SK-N-SH (cell line): ENCODE measurements at regions not wholly inside any gene's neighbourhood (a gene's known extent, or its start where the extent isn't known, plus 50 kb on each side); places are given as distances from the start of the nearest gene placed in this dataset.

Experiments used
- CTCF ChIA-PET: fragments of 300-600, 350-600 bp; formaldehyde crosslinking; extraction: SDS; loops from one replicate; lab custom pipeline; 2021; lab: Yijun Ruan, JAX
- POLR2A ChIA-PET: fragments of 350-600 bp; sonication (Branson Sonifier 250); formaldehyde crosslinking; extraction: SDS; loops from one replicate; lab custom pipeline; 2020; ENCODE audit warnings: antibody characterized with exemption, inconsistent platforms; lab: Yijun Ruan, JAX
- DNase-seq: peaks from one replicate; pipeline ENCODE4 v3.0.0; 2012
- H2AFZ ChIP-seq: fragments of 200-600 bp; sonication (generic); 2 replicates; pipeline ENCODE4 v1.8.1; 2016; ENCODE audit warnings: antibody characterized with exemption, mild to moderate bottlenecking, low read depth
- H3F3A ChIP-seq: fragments of 200-600 bp; sonication (generic); replicated peaks from 2 replicates; pipeline ENCODE3; 2016; ENCODE audit warnings: antibody characterized with exemption, mild to moderate bottlenecking; ENCODE audit not compliant: insufficient read depth
- H3K27ac ChIP-seq, 2 experiments: fragments of 200-500 bp in 1 of 2; fragments of 200-600 bp in 1 of 2; sonication (Bioruptor generic) in 1 of 2; sonication (generic), shearing (Covaris generic) in 1 of 2; 2 replicates each; pipeline versions ENCODE4 v1.5.1 to v1.6.1; 2014 to 2016; ENCODE audit warnings: low read depth in 2 of 2, inconsistent platforms in 1 of 2, low read length in 1 of 2, mild to moderate bottlenecking in 1 of 2, mixed read lengths in 1 of 2
- H3K27me3 ChIP-seq: fragments of 200-600 bp; sonication (generic), shearing (Covaris generic); 2 replicates; pipeline ENCODE4 v1.6.1; 2016; ENCODE audit warnings: mixed run types; ENCODE audit not compliant: insufficient read depth
- H3K36me3 ChIP-seq, 2 experiments: fragments of 200-500 bp in 1 of 2; fragments of 200-600 bp in 1 of 2; sonication (Bioruptor generic) in 1 of 2; sonication (generic) in 1 of 2; replicated peaks in 1 of 2; 2 replicates each; pipeline versions ENCODE3 to v1.5.1; 2014 to 2016; ENCODE audit warnings: low read length in 1 of 2, mild to moderate bottlenecking in 1 of 2; ENCODE audit not compliant: insufficient read depth in 2 of 2, control insufficient read depth in 1 of 2
- H3K4me1 ChIP-seq, 2 experiments: fragments of 200-500 bp in 1 of 2; fragments of 200-600 bp in 1 of 2; sonication (Bioruptor generic) in 1 of 2; sonication (generic), shearing (Covaris generic) in 1 of 2; 2 replicates each; pipeline versions ENCODE4 v1.5.1 to v1.6.1; 2014 to 2016; ENCODE audit warnings: low read depth in 1 of 2, low read length in 1 of 2, mixed run types in 1 of 2; ENCODE audit not compliant: insufficient read depth in 2 of 2, control insufficient read depth in 1 of 2
- H3K4me2 ChIP-seq: fragments of 200-600 bp; sonication (generic), shearing (Covaris generic); 2 replicates; pipeline ENCODE4 v1.6.1; 2017; ENCODE audit warnings: mixed run types
- H3K4me3 ChIP-seq, 2 experiments: fragments of 200-500 bp in 1 of 2; fragments of 200-600 bp in 1 of 2; sonication (Bioruptor generic) in 1 of 2; sonication (generic), shearing (Covaris generic) in 1 of 2; 2 replicates each; pipeline versions ENCODE4 v1.5.1 to v1.8.1; 2014 to 2016; ENCODE audit warnings: low read depth in 2 of 2, inconsistent platforms in 1 of 2, low read length in 1 of 2, mild to moderate bottlenecking in 1 of 2, mixed read lengths in 1 of 2, moderate library complexity in 1 of 2
- H3K79me2 ChIP-seq: fragments of 200-600 bp; sonication (generic); 2 replicates; pipeline ENCODE4 v1.8.1; 2017; ENCODE audit warnings: mild to moderate bottlenecking; ENCODE audit not compliant: insufficient read depth
- H3K9ac ChIP-seq: fragments of 200-600 bp; sonication (generic); 2 replicates; pipeline ENCODE4 v1.6.1; 2017; ENCODE audit warnings: mixed run types
- H3K9me2 ChIP-seq: fragments of 200-600 bp; sonication (generic); 2 replicates; pipeline ENCODE4 v1.6.1; 2017; ENCODE audit warnings: mixed run types
- H3K9me3 ChIP-seq: fragments of 200-600 bp; sonication (generic); 2 replicates; pipeline ENCODE4 v1.6.1; 2017; ENCODE audit warnings: mixed run types, mild to moderate bottlenecking, moderate library complexity
- H4K20me1 ChIP-seq: fragments of 200-600 bp; sonication (generic); 2 replicates; pipeline ENCODE4 v1.6.1; 2017; ENCODE audit warnings: mild to moderate bottlenecking, mixed run types; ENCODE audit not compliant: insufficient read depth
- GATA2 ChIP-seq: sonication (generic); formaldehyde crosslinking; IDR thresholded peaks from 2 replicates; pipeline ENCODE4 v1.5.0; 2020; ENCODE audit warnings: mild to moderate bottlenecking, missing genetic modification reagents
- IRF3 ChIP-seq: fragments of 150-350 bp; IDR thresholded peaks from 2 replicates; pipeline ENCODE4 v1.6.1; 2016; ENCODE audit warnings: mild to moderate bottlenecking, low read depth, low read length
- ZBTB33 ChIP-seq: IDR thresholded peaks from 2 replicates; pipeline ENCODE4 v1.4.0; 2012; ENCODE audit warnings: low read depth, borderline replicate concordance
- WGBS: methylation state at CpG from one replicate; pipeline ENCODE4 v1.1.6; 2017; ENCODE audit warnings: low lambda C conversion rate; 5-methylcytosine and 5-hydroxymethylcytosine counted together
- TF ChIP-seq, protein P1 (sequence below): IDR thresholded peaks from 2 replicates; pipeline ENCODE4 v1.4.0; 2012; ENCODE audit warnings: low read depth
- TF ChIP-seq, protein P2 (sequence below): fragments of 150-350 bp; IDR thresholded peaks from 2 replicates; pipeline ENCODE4 v1.6.1; 2017; ENCODE audit warnings: antibody characterized with exemption, low read length, low read depth, borderline replicate concordance
- TF ChIP-seq, protein P3 (sequence below): IDR thresholded peaks from 2 replicates; pipeline ENCODE4 v1.4.0; 2012; ENCODE audit warnings: low read depth, borderline replicate concordance

DNA sequence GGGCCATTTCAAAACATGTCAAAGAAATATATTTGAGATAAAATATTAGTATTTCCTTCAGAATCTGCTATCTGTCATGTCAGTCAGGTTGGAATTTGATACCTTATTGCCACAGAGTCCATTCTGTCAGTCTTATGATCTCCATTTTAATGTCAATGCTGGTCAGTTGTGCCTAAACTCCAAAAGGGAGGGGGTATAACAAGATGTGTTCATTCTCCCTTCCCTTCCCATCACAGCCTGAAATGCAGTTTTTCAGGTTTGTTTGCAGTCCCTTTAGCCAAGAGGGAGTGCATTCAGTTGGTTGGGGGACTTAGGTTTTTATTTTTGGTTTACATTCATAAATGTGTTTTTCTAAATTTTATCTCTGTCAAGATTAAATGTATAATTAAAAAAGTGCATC, 59.8 kb upstream of the INHBA start:
- no peaks in the 10 kb centered on the region for H3K79me2 ChIP-seq
- ChIA-PET CTCF (no interaction called here), POLR2A (no interaction called here)
- no peak overlapping the region for H3K4me3 ChIP-seq
- TF ChIP-seq, protein P1, sequence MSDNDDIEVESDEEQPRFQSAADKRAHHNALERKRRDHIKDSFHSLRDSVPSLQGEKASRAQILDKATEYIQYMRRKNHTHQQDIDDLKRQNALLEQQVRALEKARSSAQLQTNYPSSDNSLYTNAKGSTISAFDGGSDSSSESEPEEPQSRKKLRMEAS: no peak
- no peak overlapping the region for H3K27ac ChIP-seq
- peaks cover 5% of the 10 kb centered on the region; the same call in 1 of the 2 replicates for H3K9me3 ChIP-seq
- H4K20me1 ChIP-seq: no peaks in the 10 kb centered on the region
- DNase-seq: no peak
- no peaks in the 10 kb centered on the region for H3K36me3 ChIP-seq
- no peaks in the 10 kb centered on the region for H3K27me3 ChIP-seq
- no peaks in the 10 kb centered on the region for H3K4me1 ChIP-seq
- H3K9ac ChIP-seq: no peak overlapping the region
- no peaks in the 10 kb centered on the region for H3F3A ChIP-seq
- no peak overlapping the region for H2AFZ ChIP-seq
- H3K4me2 ChIP-seq: no peak overlapping the region
- no peaks in the 10 kb centered on the region for H3K9me2 ChIP-seq

- TF ChIP-seq GATA2: no peak
- TF ChIP-seq, protein P1: no peak
- TF ChIP-seq, protein P2, sequence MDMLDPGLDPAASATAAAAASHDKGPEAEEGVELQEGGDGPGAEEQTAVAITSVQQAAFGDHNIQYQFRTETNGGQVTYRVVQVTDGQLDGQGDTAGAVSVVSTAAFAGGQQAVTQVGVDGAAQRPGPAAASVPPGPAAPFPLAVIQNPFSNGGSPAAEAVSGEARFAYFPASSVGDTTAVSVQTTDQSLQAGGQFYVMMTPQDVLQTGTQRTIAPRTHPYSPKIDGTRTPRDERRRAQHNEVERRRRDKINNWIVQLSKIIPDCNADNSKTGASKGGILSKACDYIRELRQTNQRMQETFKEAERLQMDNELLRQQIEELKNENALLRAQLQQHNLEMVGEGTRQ: no peak
- TF ChIP-seq ZBTB33: no peak
- TF ChIP-seq, protein P3, sequence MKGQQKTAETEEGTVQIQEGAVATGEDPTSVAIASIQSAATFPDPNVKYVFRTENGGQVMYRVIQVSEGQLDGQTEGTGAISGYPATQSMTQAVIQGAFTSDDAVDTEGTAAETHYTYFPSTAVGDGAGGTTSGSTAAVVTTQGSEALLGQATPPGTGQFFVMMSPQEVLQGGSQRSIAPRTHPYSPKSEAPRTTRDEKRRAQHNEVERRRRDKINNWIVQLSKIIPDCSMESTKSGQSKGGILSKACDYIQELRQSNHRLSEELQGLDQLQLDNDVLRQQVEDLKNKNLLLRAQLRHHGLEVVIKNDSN: no peak
- no peak for TF ChIP-seq IRF3
- CTCF ChIA-PET: interaction anchor here (1.0 kb wide), 1 partner anchor 217 kb away, joined by 3 read pairs; no protein-coding TSS in a partner anchor
Observed at GRCh38 chr7:41760293-41760692, 57.4 kb upstream of the INHBA start.

More at GRCh38 chr7:41760293-41760692, 57.4 kb upstream of the INHBA start:
- H3K36me3 ChIP-seq: no peaks in the 10 kb centered on the region
- no peaks in the 10 kb centered on the region for H4K20me1 ChIP-seq
- H3K9me3 ChIP-seq: peaks cover 29% of the 10 kb centered on the region
- POLR2A ChIA-PET: no interaction called here
- H3K4me2 ChIP-seq: no peak overlapping the region
- 29% methylated on average over 1 of the region's 1 CpG for WGBS
- H3K27ac ChIP-seq: no peak overlapping the region
- no peaks in the 10 kb centered on the region for H3K4me1 ChIP-seq
- H3K27me3 ChIP-seq: no peaks in the 10 kb centered on the region
- DNase-seq: no peak
- H2AFZ ChIP-seq: no peak overlapping the region
- no peaks in the 10 kb centered on the region for H3F3A ChIP-seq
- no peak overlapping the region for H3K4me3 ChIP-seq
- no peaks in the 10 kb centered on the region for H3K9me2 ChIP-seq
- H3K79me2 ChIP-seq: no peaks in the 10 kb centered on the region
- no peak overlapping the region for H3K9ac ChIP-seq
